HEK293T (cell line): ENCODE measurements at regions not wholly inside any gene's neighbourhood (a gene's known extent, or its start where the extent isn't known, plus 50 kb on each side); places are given as distances from the start of the nearest gene placed in this dataset.
"Not testable (repeated sequence)": the region's sequence is repeated elsewhere in the genome, so short reads cannot be mapped to it uniquely, and the experiment has no call there.

Source experiments
- BHLHE40 ChIP-seq: fragments of 450-650 bp; IDR thresholded peaks from 2 replicates; pipeline ENCODE4 v1.6.1; 2016; ENCODE audit warnings: mild to moderate bottlenecking, moderate library complexity, borderline replicate concordance
- ELF4 ChIP-seq: fragments of 450-650 bp; IDR thresholded peaks from 2 replicates; pipeline ENCODE4 v1.6.1; 2017; ENCODE audit warnings: antibody characterized with exemption
- FOXM1 ChIP-seq: fragments of 450-650 bp; IDR thresholded peaks from 2 replicates; pipeline ENCODE4 v1.6.1; 2017; ENCODE audit warnings: mild to moderate bottlenecking, borderline replicate concordance
- HDGF ChIP-seq: fragments of 450-650 bp; IDR thresholded peaks from 2 replicates; pipeline ENCODE4 v1.6.1; 2017; ENCODE audit warnings: antibody characterized with exemption, borderline replicate concordance
- LEF1 ChIP-seq: fragments of 450-650 bp; IDR thresholded peaks from 2 replicates; pipeline ENCODE4 v1.6.1; 2017; ENCODE audit warnings: mild to moderate bottlenecking, borderline replicate concordance
- SP1 ChIP-seq: fragments of 450-650 bp; IDR thresholded peaks from 2 replicates; pipeline ENCODE4 v1.6.1; 2017
- SUZ12 ChIP-seq: fragments of 450-650 bp; IDR thresholded peaks from 2 replicates; pipeline ENCODE4 v1.6.1; 2016; ENCODE audit warnings: mild to moderate bottlenecking

GRCh38 chr5:174563040-174563439, 161.3 kb upstream of the MSX2 start:
- not testable (repeated sequence) for TF ChIP-seq BHLHE40, SP1, ELF4, HDGF, FOXM1, SUZ12, LEF1
